SH-SY5Y (cell line): ENCODE measurements at regions not wholly inside any gene's neighbourhood (a gene's known extent, or its start where the extent isn't known, plus 50 kb on each side); places are given as distances from the start of the nearest gene placed in this dataset.

Source experiments
- GATA2 ChIP-seq: IDR thresholded peaks from 2 replicates; pipeline ENCODE4 v1.6.1; 2011; ENCODE audit warnings: mild to moderate bottlenecking, low read depth, low read length
- GATA3 ChIP-seq: IDR thresholded peaks from 2 replicates; pipeline ENCODE4 v1.6.1; 2011; ENCODE audit warnings: low read depth, mild to moderate bottlenecking, low read length, moderate library complexity

- TF ChIP-seq GATA3 (no peak), GATA2 (no peak)
These were observed 225.6 kb upstream of the ROPN1 start for GRCh38 chr3:124217542-124217941.
